H9 (cell line): ENCODE measurements at regions not wholly inside any gene's neighbourhood (a gene's known extent, or its start where the extent isn't known, plus 50 kb on each side); places are given as distances from the start of the nearest gene placed in this dataset.
"Not testable (repeated sequence)": the region's sequence is repeated elsewhere in the genome, so short reads cannot be mapped to it uniquely, and the experiment has no call there.

Experiments used
- DNase-seq: peaks from one replicate; pipeline ENCODE4 v3.0.0-alpha.2; 2017
- H2AFZ ChIP-seq: one replicate; pipeline ENCODE4 v1.6.1; 2013; ENCODE audit warnings: mild to moderate bottlenecking, low read length, control low read depth, moderate library complexity
- H2AK5ac ChIP-seq: 2 replicates; pipeline ENCODE4 v1.6.1; 2013; ENCODE audit warnings: low read length, control low read depth, mixed read lengths; ENCODE audit not compliant: insufficient read length
- H2BK120ac ChIP-seq: one replicate; pipeline ENCODE4 v1.6.1; 2013; ENCODE audit warnings: low read depth, mild to moderate bottlenecking, low read length, control low read depth, inconsistent platforms; ENCODE audit not compliant: poor library complexity, severe bottlenecking
- H2BK12ac ChIP-seq: 2 replicates; pipeline ENCODE4 v1.6.1; 2013; ENCODE audit warnings: low read length, control low read depth, mixed read lengths, low read depth; ENCODE audit not compliant: insufficient read length
- H2BK15ac ChIP-seq: 2 replicates; pipeline ENCODE4 v1.6.1; 2013; ENCODE audit warnings: low read depth, low read length, control low read depth
- H2BK20ac ChIP-seq: one replicate; pipeline ENCODE4 v1.6.1; 2013; ENCODE audit warnings: low read depth, mild to moderate bottlenecking, low read length, control low read depth, inconsistent platforms; ENCODE audit not compliant: poor library complexity, severe bottlenecking
- H2BK5ac ChIP-seq: 2 replicates; pipeline ENCODE4 v1.6.1; 2013; ENCODE audit warnings: low read length, control low read depth, mixed read lengths; ENCODE audit not compliant: insufficient read length
- H3K14ac ChIP-seq: 2 replicates; pipeline ENCODE4 v1.6.1; 2013; ENCODE audit warnings: low read length, control low read depth; ENCODE audit not compliant: insufficient read depth
- H3K18ac ChIP-seq: 2 replicates; pipeline ENCODE4 v1.6.1; 2013; ENCODE audit warnings: low read depth, mild to moderate bottlenecking, mixed read lengths, low read length, control low read depth; ENCODE audit not compliant: insufficient read length
- H3K23ac ChIP-seq: 2 replicates; pipeline ENCODE4 v1.6.1; 2013; ENCODE audit warnings: low read length, control low read depth, mixed read lengths, low read depth; ENCODE audit not compliant: insufficient read length
- H3K23me2 ChIP-seq: 2 replicates; pipeline ENCODE4 v1.6.1; 2013; ENCODE audit warnings: low read depth, mild to moderate bottlenecking, mixed read lengths, low read length, control low read depth; ENCODE audit not compliant: insufficient read length, poor library complexity, severe bottlenecking
- H3K27ac ChIP-seq: 2 replicates; pipeline ENCODE4 v1.5.1; 2013; ENCODE audit warnings: low read length, control low read depth, mixed read lengths, low read depth; ENCODE audit not compliant: insufficient read length
- H3K27me3 ChIP-seq: 2 replicates; pipeline ENCODE4 v1.6.1; 2013; ENCODE audit warnings: low read length, control low read depth, inconsistent platforms; ENCODE audit not compliant: insufficient read depth
- H3K4ac ChIP-seq: 2 replicates; pipeline ENCODE4 v1.6.1; 2013; ENCODE audit warnings: low read depth, mild to moderate bottlenecking, control low read depth, inconsistent platforms, low read length, moderate library complexity
- H3K4me1 ChIP-seq: 2 replicates; pipeline ENCODE4 v1.6.1; 2013; ENCODE audit warnings: low read length, control low read depth, inconsistent platforms; ENCODE audit not compliant: insufficient read depth
- H3K4me2 ChIP-seq: 2 replicates; pipeline ENCODE4 v1.6.1; 2013; ENCODE audit warnings: low read length, control low read depth, mixed read lengths; ENCODE audit not compliant: insufficient read length, insufficient read depth
- H3K56ac ChIP-seq: 2 replicates; pipeline ENCODE4 v1.6.1; 2013; ENCODE audit warnings: low read depth, mild to moderate bottlenecking, mixed read lengths, low read length, control low read depth; ENCODE audit not compliant: insufficient read length
- H3K79me1 ChIP-seq: 2 replicates; pipeline ENCODE4 v1.6.1; 2013; ENCODE audit warnings: low read depth, mild to moderate bottlenecking, moderate library complexity, low read length, control low read depth, inconsistent platforms; ENCODE audit not compliant: insufficient read depth, poor library complexity, severe bottlenecking
- H3K79me2 ChIP-seq: 2 replicates; pipeline ENCODE4 v1.6.1; 2013; ENCODE audit warnings: low read length, control low read depth, inconsistent platforms; ENCODE audit not compliant: insufficient read depth
- H3K9ac ChIP-seq: 2 replicates; pipeline ENCODE4 v1.6.1; 2013; ENCODE audit warnings: low read length, control low read depth, mixed read lengths; ENCODE audit not compliant: insufficient read length; ENCODE audit errors: extremely low read depth
- H3K9me3 ChIP-seq: one replicate; pipeline ENCODE4 v1.6.1; 2013; ENCODE audit warnings: low read depth, low read length, inconsistent platforms; ENCODE audit not compliant: control insufficient read depth
- H3T11ph ChIP-seq: one replicate; pipeline ENCODE4 v1.6.1; 2013; ENCODE audit warnings: mild to moderate bottlenecking, low read length, control low read depth, inconsistent platforms
- H4K20me1 ChIP-seq: one replicate; pipeline ENCODE4 v1.6.1; 2013; ENCODE audit not compliant: control insufficient read depth, insufficient read length, insufficient read depth
- H4K5ac ChIP-seq: 2 replicates; pipeline ENCODE4 v1.6.1; 2013; ENCODE audit warnings: low read depth, mild to moderate bottlenecking, mixed read lengths, low read length, control low read depth; ENCODE audit not compliant: insufficient read length
- H4K8ac ChIP-seq: replicated peaks from 2 replicates; pipeline ENCODE4 v1.6.1; 2013; ENCODE audit warnings: low read length, control low read depth, mixed read lengths, low read depth; ENCODE audit not compliant: insufficient read length
- H4K91ac ChIP-seq: 2 replicates; pipeline ENCODE4 v1.6.1; 2013; ENCODE audit warnings: low read depth, mild to moderate bottlenecking, moderate library complexity, mixed read lengths, low read length, control low read depth; ENCODE audit not compliant: insufficient read length
- H3K27ac Mint-ChIP-seq, 3 experiments: 2 replicates in 2 of 3; 3 replicates in 1 of 3; pipeline ENCODE4 v1.8.0; 2020 to 2021; ENCODE audit warnings: mixed read lengths in 3 of 3, mild to moderate bottlenecking in 1 of 3, moderate library complexity in 1 of 3
- H3K27me3 Mint-ChIP-seq: 2 replicates; pipeline ENCODE4 v1.8.0; 2021; ENCODE audit warnings: low read depth, mild to moderate bottlenecking, moderate library complexity, mixed read lengths
- H3K36me3 Mint-ChIP-seq, 3 experiments: 2 replicates in 2 of 3; 3 replicates in 1 of 3; pipeline ENCODE4 v1.8.0; 2020 to 2021; ENCODE audit warnings: low read depth in 3 of 3, mixed read lengths in 3 of 3; ENCODE audit not compliant: insufficient read depth in 1 of 3
- H3K4me1 Mint-ChIP-seq, 2 experiments: 2 replicates each; pipeline ENCODE4 v1.8.0; 2020; ENCODE audit warnings: mixed read lengths in 2 of 2
- H3K4me3 Mint-ChIP-seq, 2 experiments: 2 replicates in 1 of 2; 3 replicates in 1 of 2; pipeline ENCODE4 v1.8.0; 2020 to 2021; ENCODE audit warnings: mild to moderate bottlenecking in 2 of 2, mixed read lengths in 2 of 2, moderate library complexity in 1 of 2
- H3K9me3 Mint-ChIP-seq, 2 experiments: 2 replicates in 1 of 2; 3 replicates in 1 of 2; pipeline ENCODE4 v1.8.0; 2020; ENCODE audit warnings: mild to moderate bottlenecking in 2 of 2, mixed read lengths in 2 of 2, moderate library complexity in 1 of 2
- WGBS: extraction: QIAGEN DNeasy Blood & Tissue Kit; methylation state at CpG from one replicate; pipeline ENCODE4 v1.1.7; 2013; ENCODE audit warnings: missing lambda C conversion rate, low lambda C conversion rate, mixed read lengths; ENCODE audit not compliant: insufficient read length; ENCODE audit errors: extremely low coverage; 5-methylcytosine and 5-hydroxymethylcytosine counted together

- not testable (repeated sequence) for H4K91ac ChIP-seq, H3T11ph ChIP-seq, H3K27me3 Mint-ChIP-seq, H3K4me1 ChIP-seq, H3K4me1 Mint-ChIP-seq, H3K14ac ChIP-seq, H3K9me3 Mint-ChIP-seq, H3K23ac ChIP-seq, H2BK5ac ChIP-seq, H3K56ac ChIP-seq, DNase-seq, H3K79me1 ChIP-seq, H3K23me2 ChIP-seq, H3K4me2 ChIP-seq, H4K5ac ChIP-seq, H3K27ac ChIP-seq, H2BK20ac ChIP-seq, H2AFZ ChIP-seq, H3K4me3 Mint-ChIP-seq, H2BK15ac ChIP-seq, H2AK5ac ChIP-seq, H3K27ac Mint-ChIP-seq, H2BK12ac ChIP-seq, H4K8ac ChIP-seq, H3K79me2 ChIP-seq, H3K9me3 ChIP-seq, H3K27me3 ChIP-seq, H4K20me1 ChIP-seq, H3K9ac ChIP-seq, H3K18ac ChIP-seq, H3K36me3 Mint-ChIP-seq, H3K4ac ChIP-seq, H2BK120ac ChIP-seq
- no CpG with 5 or more reads among the region's 2 CpGs for WGBS
Measured at GRCh38 chr1:148248798-148249197, 96.7 kb upstream of the NBPF11 start.

GRCh38 chr1:148246258-148246861 is 94.3 kb upstream of the NBPF11 start:
- H3K18ac ChIP-seq, H2BK12ac ChIP-seq, H4K8ac ChIP-seq, H3K27me3 Mint-ChIP-seq, H3K79me2 ChIP-seq, H4K20me1 ChIP-seq, H3K27ac ChIP-seq, H4K5ac ChIP-seq, H3K36me3 Mint-ChIP-seq, H3K4me2 ChIP-seq, H2BK15ac ChIP-seq, H3K9me3 Mint-ChIP-seq, H2AK5ac ChIP-seq, H4K91ac ChIP-seq, H3K79me1 ChIP-seq, H3T11ph ChIP-seq, H3K56ac ChIP-seq, H2AFZ ChIP-seq, H3K23ac ChIP-seq, H2BK5ac ChIP-seq, H3K27me3 ChIP-seq, H3K4ac ChIP-seq, H2BK20ac ChIP-seq, H3K23me2 ChIP-seq, H3K4me1 ChIP-seq, H3K4me1 Mint-ChIP-seq, H3K9me3 ChIP-seq, H3K27ac Mint-ChIP-seq, H2BK120ac ChIP-seq: not testable (repeated sequence)
- no CpG with 5 or more reads among the region's 46 CpGs for WGBS
- Histone ChIP-seq H3K9ac (peak overlapping the region; percentile 58), H3K14ac (peak overlapping the region; percentile 88; the same call in 1 of the 2 replicates)
- peak overlapping the region; percentile 56 to 69 for H3K4me3 Mint-ChIP-seq
- peak; percentile 44 for DNase-seq
